Stimulated activated naive CD8-positive, alpha-beta T cell treated with anti-CD3 and anti-CD28 coated beads, Interleukin-15, Interleukin-2, amounts not matched to agents 100 U/mL and 50 U/mL, for 24 hours (primary cell): ENCODE measurements at regions not wholly inside any gene's neighbourhood (a gene's known extent, or its start where the extent isn't known, plus 50 kb on each side); places are given as distances from the start of the nearest gene placed in this dataset.

ENCODE experiments used
- ATAC-seq: fragments of 150-1000 bp; cut with Tn5 transposase; one replicate; pipeline ENCODE4 v1.10.0; 2021
- DNase-seq: peaks from one replicate; pipeline ENCODE4 v3.0.0; 2021

- DNase-seq (no peak), ATAC-seq (no peak)
Observed at GRCh38 chr5:122721127-122721526, 53.8 kb upstream of the SNX2 start.

GRCh38 chr5:122722341-122722740 is 52.5 kb upstream of the SNX2 start:
- ATAC-seq (no peak), DNase-seq (no peak)

- ATAC-seq (peak; percentile 61), DNase-seq (no peak)
Observed at GRCh38 chr5:122723606-122724352, 51.1 kb upstream of the SNX2 start.
